ENCODE measurements at regions not wholly inside any gene's neighbourhood (a gene's known extent, or its start where the extent isn't known, plus 50 kb on each side); places are given as distances from the start of the nearest gene placed in this dataset.

GRCh38 chr19:33872445-33873320 is 76.0 kb downstream of the KCTD15 start:
- TF ChIP-seq CEBPB (IDR thresholded peaks at IDR 0.05) (no peak), TEAD4 (IDR thresholded peaks at IDR 0.05) (no peak), RAD21 (IDR thresholded peaks at IDR 0.05; ENCODE audit: low read depth) (no peak), TAF1 (IDR thresholded peaks at IDR 0.05; ENCODE audit: low read depth) (no peak), EP300 (IDR thresholded peaks at IDR 0.05; ENCODE audit: borderline replicate concordance) (no peak), YY1 (IDR thresholded peaks at IDR 0.05; ENCODE audit: low read depth) (no peak), USF1 (IDR thresholded peaks at IDR 0.05) (no peak), MAX (IDR thresholded peaks at IDR 0.05) (no peak), ZBTB7A (IDR thresholded peaks at IDR 0.05; ENCODE audit: low read depth) (no peak), FOXM1 (IDR thresholded peaks at IDR 0.05; ENCODE audit: borderline replicate concordance, low read depth) (no peak), TCF12 (IDR thresholded peaks at IDR 0.05; ENCODE audit: low read depth) (no peak), CREB1 (IDR thresholded peaks at IDR 0.05; ENCODE audit: low read depth) (no peak), NFIC (IDR thresholded peaks at IDR 0.05) (no peak), EGR1 (IDR thresholded peaks at IDR 0.05) (no peak), REST (IDR thresholded peaks at IDR 0.05; ENCODE audit: low read depth) (no peak)

- no peak for TF ChIP-seq RAD21 (IDR thresholded peaks at IDR 0.05; ENCODE audit: low read depth)
- no peak for TF ChIP-seq TEAD4 (IDR thresholded peaks at IDR 0.05)
- no peak for TF ChIP-seq EGR1 (IDR thresholded peaks at IDR 0.05)
- no peak for TF ChIP-seq ZBTB7A (IDR thresholded peaks at IDR 0.05; ENCODE audit: low read depth)
- no peak for TF ChIP-seq CREB1 (IDR thresholded peaks at IDR 0.05; ENCODE audit: low read depth)
- no peak for TF ChIP-seq USF1 (IDR thresholded peaks at IDR 0.05)
- TF ChIP-seq EP300 (IDR thresholded peaks at IDR 0.05; ENCODE audit: borderline replicate concordance), result no peak
- no peak for TF ChIP-seq REST (IDR thresholded peaks at IDR 0.05; ENCODE audit: low read depth)
- TF ChIP-seq MAX (IDR thresholded peaks at IDR 0.05), result no peak
- TF ChIP-seq CEBPB (IDR thresholded peaks at IDR 0.05), result no peak
- no peak for TF ChIP-seq NFIC (IDR thresholded peaks at IDR 0.05)
Measured at GRCh38 chr19:33875071-33875470, 78.4 kb downstream of the KCTD15 start.

GRCh38 chr19:33876192-33876591 is 79.5 kb downstream of the KCTD15 start:
- TF ChIP-seq CREB1 (IDR thresholded peaks at IDR 0.05; ENCODE audit: low read depth) (no peak), REST (IDR thresholded peaks at IDR 0.05; ENCODE audit: low read depth) (no peak), TCF12 (IDR thresholded peaks at IDR 0.05; ENCODE audit: low read depth) (no peak), TEAD4 (IDR thresholded peaks at IDR 0.05) (no peak), RAD21 (IDR thresholded peaks at IDR 0.05; ENCODE audit: low read depth) (no peak), ZBTB7A (IDR thresholded peaks at IDR 0.05; ENCODE audit: low read depth) (no peak), TAF1 (IDR thresholded peaks at IDR 0.05; ENCODE audit: low read depth) (no peak), MAX (IDR thresholded peaks at IDR 0.05) (no peak)

- TF ChIP-seq TEAD4 (IDR thresholded peaks at IDR 0.05) (no peak), ZBTB7A (IDR thresholded peaks at IDR 0.05; ENCODE audit: low read depth) (no peak), RAD21 (IDR thresholded peaks at IDR 0.05; ENCODE audit: low read depth) (no peak), EP300 (IDR thresholded peaks at IDR 0.05; ENCODE audit: borderline replicate concordance) (no peak), TAF1 (IDR thresholded peaks at IDR 0.05; ENCODE audit: low read depth) (no peak), YY1 (IDR thresholded peaks at IDR 0.05; ENCODE audit: low read depth) (no peak), NFIC (IDR thresholded peaks at IDR 0.05) (no peak)
Measured at GRCh38 chr19:33878030-33878544, 81.4 kb downstream of the KCTD15 start.

Measured in Ishikawa (cell line).